ENCODE measurements at regions not wholly inside any gene's neighbourhood (a gene's known extent, or its start where the extent isn't known, plus 50 kb on each side); places are given as distances from the start of the nearest gene placed in this dataset.
"Not testable (repeated sequence)": the region's sequence is repeated elsewhere in the genome, so short reads cannot be mapped to it uniquely, and the experiment has no call there.

DNA sequence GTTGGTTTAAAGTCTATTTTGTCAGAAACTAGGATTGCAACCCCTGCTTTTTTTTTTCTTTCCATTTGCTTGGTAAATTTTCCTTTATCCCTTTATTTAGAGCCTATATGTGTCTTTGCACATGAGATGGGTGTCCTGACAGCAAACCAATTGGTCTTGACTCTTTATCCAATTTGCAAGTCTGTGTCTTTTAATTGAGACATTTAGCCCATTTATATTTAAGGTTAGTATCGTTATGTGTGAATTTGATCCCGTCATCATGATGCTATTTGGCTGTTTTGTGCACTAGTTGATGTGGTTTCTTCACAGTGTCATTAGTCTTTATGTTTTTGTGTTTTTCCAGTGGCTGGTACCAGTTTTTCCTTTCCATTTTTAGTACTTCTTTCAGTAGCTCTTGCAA lies 127.7 kb upstream of the ZNF267 start:
- DNase-seq (ENCODE audit: low read depth), result no peak

DNA sequence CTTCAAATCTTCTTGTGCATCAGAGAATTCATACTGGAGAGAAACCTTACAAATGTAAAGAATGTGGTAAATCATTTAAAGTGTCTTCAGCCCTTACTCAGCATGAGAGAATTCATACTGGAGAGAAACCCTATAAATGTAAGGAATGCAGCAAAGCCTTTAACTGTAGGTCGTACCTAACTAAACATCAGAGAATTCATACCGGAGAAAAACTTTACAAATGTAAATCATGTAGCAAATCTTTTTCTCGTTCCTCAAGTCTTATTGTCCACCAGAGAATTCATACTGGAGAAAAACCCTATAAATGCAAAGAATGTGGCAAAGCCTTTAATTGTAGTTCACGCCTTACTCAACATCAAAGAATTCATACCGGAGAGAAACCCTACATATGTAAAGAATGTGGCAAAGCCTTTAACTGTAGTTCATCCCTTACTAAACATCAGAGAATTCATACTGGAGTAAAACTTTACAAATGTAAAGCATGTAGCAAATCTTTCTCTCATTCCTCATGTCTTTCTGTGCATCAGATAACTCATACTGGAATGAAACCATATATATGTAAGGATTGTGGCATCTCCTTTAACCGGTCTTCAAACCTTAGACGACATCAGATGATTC lies 118.5 kb upstream of the ZNF267 start:
- no peak for DNase-seq (ENCODE audit: low read depth)

DNA sequence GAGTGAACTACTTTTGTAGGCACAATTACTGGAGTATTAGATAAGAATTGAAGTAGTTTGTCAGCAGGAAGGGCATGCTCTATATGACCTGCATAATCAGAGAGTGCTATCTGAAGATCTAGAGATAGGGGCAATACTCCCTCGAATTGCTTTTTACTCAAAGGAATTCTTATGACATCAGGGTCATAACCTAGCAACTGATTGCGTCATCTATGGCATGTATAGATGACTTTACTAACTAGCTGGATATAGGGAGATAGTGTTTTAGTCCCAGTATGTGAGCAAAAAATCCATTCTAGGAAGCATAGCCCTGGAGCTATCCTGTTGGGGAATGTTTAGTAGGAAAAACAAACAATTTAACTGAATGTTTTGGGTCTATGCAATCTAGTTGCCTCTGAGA lies 109.5 kb upstream of the ZNF267 start:
- DNase-seq (ENCODE audit: low read depth), result no peak

DNA sequence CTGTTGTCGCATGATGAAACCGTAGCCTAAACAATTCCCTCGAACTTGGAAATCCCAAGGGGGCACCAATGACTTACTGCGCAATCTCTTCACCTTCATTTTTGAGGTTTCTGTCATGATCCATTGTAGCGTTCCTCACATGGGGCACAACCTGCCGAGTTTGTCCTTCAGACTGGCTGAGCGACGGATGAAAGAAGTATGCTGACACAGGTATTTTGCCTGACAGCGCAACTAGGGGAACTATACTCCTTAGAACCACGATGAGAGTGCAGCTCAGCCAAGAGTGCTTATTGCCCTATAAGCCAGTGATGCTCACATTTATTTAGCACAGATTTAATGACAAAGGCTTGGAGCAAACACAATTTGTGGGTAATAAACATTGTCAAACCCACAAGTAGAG lies 106.3 kb upstream of the ZNF267 start:
- no peak for DNase-seq (ENCODE audit: low read depth)

DNA sequence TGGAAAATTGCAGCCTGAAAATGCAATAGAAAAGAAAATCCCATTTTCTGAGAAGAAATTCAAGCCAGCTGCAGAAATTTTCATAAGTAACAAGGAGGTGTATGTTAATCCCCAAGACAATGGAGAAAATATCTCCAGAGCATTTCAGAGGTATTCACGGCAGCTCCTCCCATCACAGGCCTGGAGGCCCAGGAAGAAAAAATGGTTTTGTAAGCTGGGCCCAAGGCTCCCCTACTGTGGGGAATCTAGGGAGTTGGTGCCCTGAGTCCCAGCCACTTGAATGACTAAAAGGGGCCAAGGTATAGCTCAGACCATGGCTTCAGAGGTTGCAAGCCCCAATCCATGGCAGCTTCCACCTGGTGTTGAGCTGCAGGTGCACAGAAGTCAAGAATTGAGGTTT lies 93.3 kb upstream of the ZNF267 start:
- no peak for DNase-seq (ENCODE audit: low read depth)

DNA sequence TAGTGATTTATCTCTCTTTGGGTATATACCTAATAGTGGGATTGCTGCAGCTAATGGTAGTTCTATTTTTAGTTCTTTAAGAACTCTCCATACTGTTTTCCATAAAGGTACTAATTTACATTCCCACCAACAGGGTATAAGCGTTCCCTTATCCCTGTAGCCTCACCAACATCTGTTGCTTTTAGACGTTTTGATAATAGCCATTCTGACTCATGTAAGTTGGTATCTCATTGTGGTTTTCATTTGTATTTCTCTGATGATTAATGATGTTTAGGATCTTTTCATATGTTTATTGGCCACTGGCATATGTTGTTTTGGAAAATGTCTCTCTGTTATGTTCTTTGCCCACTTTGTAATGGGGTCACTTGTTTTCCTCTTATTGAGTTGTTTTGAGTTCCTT lies 88.5 kb upstream of the ZNF267 start:
- DNase-seq (ENCODE audit: low read depth), result no peak

DNA sequence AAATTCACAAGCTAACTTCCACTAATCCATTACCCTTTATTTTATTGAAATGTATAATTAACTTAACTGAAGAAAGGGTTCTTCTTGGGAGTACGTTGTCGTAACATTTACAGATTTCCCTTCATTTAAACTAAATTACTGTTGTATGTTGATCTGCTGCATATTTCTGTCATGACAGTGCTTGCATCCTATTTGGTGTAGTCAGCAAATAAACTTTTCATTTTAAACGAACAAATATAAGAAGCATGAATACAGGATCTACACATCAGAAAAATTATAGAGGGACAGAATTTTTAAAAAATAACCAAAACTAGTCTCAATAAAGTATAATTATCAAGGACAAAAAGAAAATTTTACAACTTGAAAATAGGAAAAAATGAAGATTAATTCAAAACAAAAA lies 66.5 kb upstream of the ZNF267 start:
- DNase-seq (ENCODE audit: low read depth), result no peak

DNA sequence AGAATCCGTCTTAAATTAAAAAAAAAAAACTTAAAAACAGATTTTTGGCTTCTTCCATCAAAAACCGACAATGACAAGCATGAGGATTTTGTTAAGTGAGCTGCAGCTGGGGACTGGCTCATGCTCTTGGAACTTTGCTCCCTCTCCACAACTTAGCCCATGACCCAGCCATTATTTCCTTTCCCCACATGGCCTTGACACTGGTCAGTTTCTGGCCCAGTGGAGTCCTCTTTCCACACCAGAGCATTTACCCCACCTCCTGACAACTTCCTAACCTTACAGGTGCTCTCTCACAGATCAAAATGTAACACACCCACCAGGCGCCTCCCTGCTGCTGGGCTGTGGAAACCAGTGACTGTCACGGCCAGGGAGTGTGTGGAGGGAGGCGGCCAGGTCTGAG lies 62.7 kb upstream of the ZNF267 start:
- DNase-seq (ENCODE audit: low read depth), result no peak

DNA sequence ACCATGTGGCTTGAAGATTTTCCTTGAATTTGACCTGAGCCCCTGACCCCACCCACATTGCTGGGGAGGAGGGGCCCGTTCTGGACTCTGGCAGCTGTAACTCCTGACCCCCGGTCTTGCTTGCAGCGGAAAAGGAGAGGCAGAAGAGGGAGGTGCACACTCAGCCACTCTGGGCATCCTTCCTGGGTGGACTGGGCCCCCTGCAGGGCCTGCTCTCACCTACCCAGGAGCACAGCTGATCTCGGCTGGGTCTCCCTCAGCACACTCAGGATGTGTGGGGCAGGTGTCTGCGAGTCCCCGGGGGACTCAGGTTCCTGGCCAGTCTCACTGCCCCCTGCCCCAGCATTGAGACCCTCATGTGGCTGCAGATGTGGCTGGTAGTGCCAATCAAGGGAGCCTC lies 57.5 kb upstream of the ZNF267 start:
- DNase-seq (ENCODE audit: low read depth), result not testable (repeated sequence)

DNA sequence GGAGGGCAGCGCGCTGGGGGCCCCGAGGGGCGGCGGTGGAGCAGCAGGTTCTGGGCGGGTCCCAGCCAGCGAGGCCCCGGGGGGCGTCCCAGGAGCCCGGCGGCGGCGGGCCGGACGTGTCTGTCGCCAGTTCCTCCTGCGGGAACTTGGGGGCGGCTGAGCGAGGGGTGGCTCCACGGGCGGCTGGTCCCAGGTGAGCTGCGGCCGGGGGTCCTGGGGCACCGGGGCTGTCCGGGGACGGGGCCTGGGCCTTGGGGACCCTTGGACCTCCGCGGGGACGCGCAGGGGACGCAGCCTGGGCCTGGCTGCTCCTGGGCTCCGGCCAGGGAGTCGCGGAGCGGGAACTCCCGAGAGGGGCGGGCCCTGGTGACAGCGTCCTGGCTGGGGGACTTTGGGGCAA lies 54.2 kb upstream of the ZNF267 start:
- no peak for DNase-seq (ENCODE audit: low read depth)

DNA sequence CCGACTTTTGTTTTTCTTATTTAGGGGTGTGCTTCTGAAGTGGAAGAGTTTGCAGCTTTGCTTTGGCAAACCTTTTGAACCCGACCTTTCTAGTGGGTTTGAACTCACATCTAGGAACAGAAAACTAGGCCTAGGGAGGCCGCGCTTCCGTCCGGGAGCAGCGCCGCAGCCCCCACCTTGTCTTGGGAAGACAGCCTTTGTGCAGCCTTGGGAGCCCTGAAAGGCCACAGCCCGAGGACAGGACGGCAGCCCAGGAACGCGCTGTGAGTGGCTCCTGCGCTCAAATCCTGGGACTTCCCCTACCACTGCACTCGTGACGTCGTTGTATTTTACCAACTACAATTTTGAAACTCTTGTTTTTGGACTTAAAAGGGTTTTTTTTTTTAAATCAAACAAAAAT lies 53.7 kb upstream of the ZNF267 start:
- no peak for DNase-seq (ENCODE audit: low read depth)

All from fibroblast of the conjunctiva (primary cell).